ENCODE measurements at regions not wholly inside any gene's neighbourhood (a gene's known extent, or its start where the extent isn't known, plus 50 kb on each side); places are given as distances from the start of the nearest gene placed in this dataset.
"Not testable (repeated sequence)": the region's sequence is repeated elsewhere in the genome, so short reads cannot be mapped to it uniquely, and the experiment has no call there.

GRCh38 chr12:131620520-131620919, 90.4 kb upstream of the SFSWAP start:
- no peak overlapping the region for H3K4me3 ChIP-seq (ENCODE audit: low read depth, low read length)

GRCh38 chr12:131620946-131621681, 89.8 kb upstream of the SFSWAP start:
- H3K4me3 ChIP-seq (ENCODE audit: low read depth, low read length) = no peak overlapping the region

GRCh38 chr12:131621701-131622421, 89.0 kb upstream of the SFSWAP start:
- no peak overlapping the region for H3K4me3 ChIP-seq (ENCODE audit: low read depth, low read length)

GRCh38 chr12:131622422-131622955, 88.4 kb upstream of the SFSWAP start:
- H3K4me3 ChIP-seq (ENCODE audit: low read depth, low read length) = no peak overlapping the region

GRCh38 chr12:131623404-131624368, 87.2 kb upstream of the SFSWAP start:
- H3K4me3 ChIP-seq (ENCODE audit: low read depth, low read length) = not testable (repeated sequence)

GRCh38 chr12:131624369-131624739, 86.5 kb upstream of the SFSWAP start:
- not testable (repeated sequence) for H3K4me3 ChIP-seq (ENCODE audit: low read depth, low read length)

- H3K4me3 ChIP-seq (ENCODE audit: low read depth, low read length) = not testable (repeated sequence)
Observed at GRCh38 chr12:131624756-131625501, 86.0 kb upstream of the SFSWAP start.

GRCh38 chr12:131625966-131626722, 84.7 kb upstream of the SFSWAP start:
- H3K4me3 ChIP-seq (ENCODE audit: low read depth, low read length) = not testable (repeated sequence)

GRCh38 chr12:131627151-131628022, 83.5 kb upstream of the SFSWAP start:
- not testable (repeated sequence) for H3K4me3 ChIP-seq (ENCODE audit: low read depth, low read length)

GRCh38 chr12:131628023-131628740, 82.7 kb upstream of the SFSWAP start:
- no peak overlapping the region for H3K4me3 ChIP-seq (ENCODE audit: low read depth, low read length)

- no peak overlapping the region for H3K4me3 ChIP-seq (ENCODE audit: low read depth, low read length)
Observed at GRCh38 chr12:131628766-131629448, 82.0 kb upstream of the SFSWAP start.

- no peak overlapping the region for H3K4me3 ChIP-seq (ENCODE audit: low read depth, low read length)
Observed at GRCh38 chr12:131631230-131631629, 79.7 kb upstream of the SFSWAP start.

GRCh38 chr12:131631889-131632651, 78.8 kb upstream of the SFSWAP start:
- H3K4me3 ChIP-seq (ENCODE audit: low read depth, low read length) = not testable (repeated sequence)

- not testable (repeated sequence) for H3K4me3 ChIP-seq (ENCODE audit: low read depth, low read length)
Observed at GRCh38 chr12:131632652-131633023, 78.3 kb upstream of the SFSWAP start.

- H3K4me3 ChIP-seq (ENCODE audit: low read depth, low read length) = not testable (repeated sequence)
Observed at GRCh38 chr12:131633610-131634009, 77.3 kb upstream of the SFSWAP start.

- H3K4me3 ChIP-seq (ENCODE audit: low read depth, low read length) = no peak overlapping the region
Observed at GRCh38 chr12:131634037-131634436, 76.9 kb upstream of the SFSWAP start.

GRCh38 chr12:131635012-131635411, 75.9 kb upstream of the SFSWAP start:
- not testable (repeated sequence) for H3K4me3 ChIP-seq (ENCODE audit: low read depth, low read length)

Measured in iPS-11a (cell line).